ENCODE measurements at regions not wholly inside any gene's neighbourhood (a gene's known extent, or its start where the extent isn't known, plus 50 kb on each side); places are given as distances from the start of the nearest gene placed in this dataset.

DNA sequence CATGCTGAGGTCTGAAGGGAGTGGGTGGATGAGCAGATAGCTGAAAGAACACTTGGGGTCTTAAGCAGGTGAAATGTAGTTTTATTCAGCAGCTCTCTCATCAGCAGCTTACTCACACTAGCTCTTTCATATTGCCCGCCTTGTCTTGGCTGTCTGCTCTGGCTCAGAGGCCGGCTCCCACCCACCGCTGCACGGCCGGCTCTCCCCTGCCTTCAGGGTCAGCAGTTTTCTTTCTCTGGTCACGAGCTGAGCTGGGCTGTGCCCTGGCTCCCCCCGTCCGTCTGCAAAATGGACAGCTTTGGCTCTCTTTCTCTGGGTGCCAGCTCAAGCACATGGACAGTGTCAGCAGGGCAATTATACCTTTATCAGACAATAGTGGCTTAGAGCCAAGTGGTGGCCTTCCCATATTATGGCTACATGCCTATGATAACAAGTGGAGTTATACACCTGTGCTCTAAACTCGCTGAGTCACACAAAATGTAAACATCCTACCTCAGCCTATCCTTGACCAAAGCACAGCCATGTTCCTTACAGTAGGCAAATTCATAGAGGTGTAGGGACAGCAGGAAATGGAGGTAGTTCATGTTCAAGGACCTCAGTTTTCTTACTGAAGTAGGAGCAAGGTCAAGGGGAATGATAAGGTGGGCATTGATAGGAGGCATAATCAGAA lies 224.8 kb downstream of the SOCS6 start:
- DNase-seq (ENCODE audit: unreplicated experiment): peak; percentile 28
- no peak overlapping the region for H3K27ac Mint-ChIP-seq (ENCODE audit: low read depth, unreplicated experiment)
- TF ChIP-seq, protein P1, sequence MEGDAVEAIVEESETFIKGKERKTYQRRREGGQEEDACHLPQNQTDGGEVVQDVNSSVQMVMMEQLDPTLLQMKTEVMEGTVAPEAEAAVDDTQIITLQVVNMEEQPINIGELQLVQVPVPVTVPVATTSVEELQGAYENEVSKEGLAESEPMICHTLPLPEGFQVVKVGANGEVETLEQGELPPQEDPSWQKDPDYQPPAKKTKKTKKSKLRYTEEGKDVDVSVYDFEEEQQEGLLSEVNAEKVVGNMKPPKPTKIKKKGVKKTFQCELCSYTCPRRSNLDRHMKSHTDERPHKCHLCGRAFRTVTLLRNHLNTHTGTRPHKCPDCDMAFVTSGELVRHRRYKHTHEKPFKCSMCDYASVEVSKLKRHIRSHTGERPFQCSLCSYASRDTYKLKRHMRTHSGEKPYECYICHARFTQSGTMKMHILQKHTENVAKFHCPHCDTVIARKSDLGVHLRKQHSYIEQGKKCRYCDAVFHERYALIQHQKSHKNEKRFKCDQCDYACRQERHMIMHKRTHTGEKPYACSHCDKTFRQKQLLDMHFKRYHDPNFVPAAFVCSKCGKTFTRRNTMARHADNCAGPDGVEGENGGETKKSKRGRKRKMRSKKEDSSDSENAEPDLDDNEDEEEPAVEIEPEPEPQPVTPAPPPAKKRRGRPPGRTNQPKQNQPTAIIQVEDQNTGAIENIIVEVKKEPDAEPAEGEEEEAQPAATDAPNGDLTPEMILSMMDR (IDR thresholded peaks at IDR 0.05; ENCODE audit: unreplicated experiment): no peak
- H3K9me3 Mint-ChIP-seq (ENCODE audit: unreplicated experiment): no peaks in the 10 kb centered on the region
- intact Hi-C loops (cut with micrococcal nuclease): no loop called here
- H3K4me1 Mint-ChIP-seq (ENCODE audit: insufficient read depth, unreplicated experiment): no peaks in the 10 kb centered on the region
- CTCF ChIA-PET: interaction anchor here (1.0 kb wide), 1 partner anchor 22 kb away, joined by 4 read pairs; no protein-coding TSS in a partner anchor
- no peaks in the 10 kb centered on the region for H3K27me3 Mint-ChIP-seq (ENCODE audit: insufficient read depth, unreplicated experiment)
- POLR2A ChIA-PET: interaction anchor here (0.6 kb wide), 1 partner anchor 431 kb away, joined by 3 read pairs; no protein-coding TSS in a partner anchor
- no peaks in the 10 kb centered on the region for H3K36me3 Mint-ChIP-seq (ENCODE audit: insufficient read depth, unreplicated experiment)
- no TSS peak for BruUV-seq (replicated peaks)
- H3K4me3 Mint-ChIP-seq (ENCODE audit: unreplicated experiment): no peak overlapping the region

DNA sequence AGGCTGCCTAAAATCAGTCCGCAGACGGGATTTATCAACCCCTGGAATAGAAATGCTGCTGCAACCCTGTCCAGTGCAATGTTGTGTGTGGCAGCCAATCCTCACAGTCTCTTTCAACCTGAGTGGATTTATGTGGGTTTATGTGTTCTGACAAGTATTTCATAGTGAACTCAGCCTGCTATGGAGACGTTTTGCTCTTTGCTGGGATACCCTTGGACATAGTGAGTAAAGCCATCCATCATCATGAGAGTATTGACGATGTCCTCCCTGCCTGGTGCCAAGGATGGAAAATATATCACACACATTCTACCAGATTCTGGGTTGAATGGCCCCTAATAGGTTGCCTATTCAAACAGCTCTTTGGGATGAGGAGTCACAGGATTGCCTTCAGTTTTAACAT lies 219.1 kb downstream of the SOCS6 start:
- Mint-ChIP-seq H3K9me3 (ENCODE audit: unreplicated experiment) (no peaks in the 10 kb centered on the region), H3K27me3 (ENCODE audit: insufficient read depth, unreplicated experiment) (peaks cover 27% of the 10 kb centered on the region), H3K36me3 (ENCODE audit: insufficient read depth, unreplicated experiment) (no peaks in the 10 kb centered on the region), H3K4me3 (ENCODE audit: unreplicated experiment) (no peak overlapping the region), H3K4me1 (ENCODE audit: insufficient read depth, unreplicated experiment) (no peaks in the 10 kb centered on the region), H3K27ac (ENCODE audit: low read depth, unreplicated experiment) (no peak overlapping the region)
- TF ChIP-seq, protein P1 (IDR thresholded peaks at IDR 0.05; ENCODE audit: unreplicated experiment): no peak
- ChIA-PET POLR2A (no interaction called here), CTCF (interaction anchor here (6.0 kb wide), 1 partner anchor 17 kb away, joined by 30 read pairs; no protein-coding TSS in a partner anchor)
- intact Hi-C loops (cut with micrococcal nuclease): no loop called here
- BruUV-seq (replicated peaks): no TSS peak
- DNase-seq (ENCODE audit: unreplicated experiment): no peak

DNA sequence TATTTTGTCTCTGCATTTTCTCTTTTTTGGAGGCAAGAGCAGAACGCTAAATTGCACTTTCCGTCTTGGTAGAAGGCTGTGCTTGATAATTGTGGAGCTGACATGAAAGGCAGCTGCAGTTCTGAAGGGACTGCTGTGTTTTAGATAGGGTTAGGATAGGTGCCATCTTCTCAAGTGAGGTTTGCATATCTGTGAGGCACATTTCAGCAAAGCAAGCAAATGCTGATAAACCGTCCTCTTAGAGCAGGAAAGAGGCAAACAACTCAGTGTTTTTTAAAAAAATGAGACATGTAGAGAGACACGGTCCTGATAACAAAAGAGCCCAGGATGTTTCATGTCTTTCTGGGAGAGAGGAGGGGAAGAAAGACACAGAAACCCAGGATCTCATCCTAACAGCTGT lies 217.7 kb downstream of the SOCS6 start:
- peaks cover 42% of the 10 kb centered on the region for H3K27me3 Mint-ChIP-seq (ENCODE audit: insufficient read depth, unreplicated experiment)
- ChIA-PET POLR2A (no interaction called here), CTCF (interaction anchor here (0.5 to 6.0 kb wide), 3 partner anchors 9 to 23 kb away, joined by 3 to 30 read pairs (median 3); no protein-coding TSS in a partner anchor)
- intact Hi-C loops (cut with micrococcal nuclease): no loop called here
- no peak for DNase-seq (ENCODE audit: unreplicated experiment)
- H3K4me3 Mint-ChIP-seq (ENCODE audit: unreplicated experiment): no peak overlapping the region
- H3K27ac Mint-ChIP-seq (ENCODE audit: low read depth, unreplicated experiment): no peak overlapping the region
- no peaks in the 10 kb centered on the region for H3K4me1 Mint-ChIP-seq (ENCODE audit: insufficient read depth, unreplicated experiment)
- no peaks in the 10 kb centered on the region for H3K9me3 Mint-ChIP-seq (ENCODE audit: unreplicated experiment)
- TF ChIP-seq, protein P1 (IDR thresholded peaks at IDR 0.05; ENCODE audit: unreplicated experiment): no peak
- H3K36me3 Mint-ChIP-seq (ENCODE audit: insufficient read depth, unreplicated experiment): no peaks in the 10 kb centered on the region
- no TSS peak for BruUV-seq (replicated peaks)

DNA sequence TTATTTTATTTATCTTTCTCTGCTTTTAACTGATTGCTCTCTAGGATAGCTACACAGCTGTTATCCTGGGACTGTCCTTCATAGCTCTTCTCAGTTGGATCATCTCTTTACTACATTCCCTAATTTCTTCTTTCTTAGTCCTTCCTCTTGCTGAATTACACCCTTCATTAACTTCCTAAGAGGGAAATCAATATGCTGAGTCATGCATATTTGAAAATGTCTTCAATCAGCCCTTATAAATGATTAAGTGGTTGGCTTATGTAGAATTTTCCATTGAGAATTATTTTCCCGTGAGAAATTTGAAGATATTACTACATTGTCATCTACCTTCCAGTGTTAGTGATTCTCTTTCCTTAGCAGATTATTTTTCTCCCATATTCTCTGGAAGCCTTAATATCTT lies 214.2 kb downstream of the SOCS6 start:
- Mint-ChIP-seq H3K9me3 (ENCODE audit: unreplicated experiment) (no peaks in the 10 kb centered on the region), H3K4me3 (ENCODE audit: unreplicated experiment) (no peak overlapping the region), H3K27me3 (ENCODE audit: insufficient read depth, unreplicated experiment) (peaks cover 56% of the 10 kb centered on the region), H3K36me3 (ENCODE audit: insufficient read depth, unreplicated experiment) (no peaks in the 10 kb centered on the region), H3K4me1 (ENCODE audit: insufficient read depth, unreplicated experiment) (no peaks in the 10 kb centered on the region), H3K27ac (ENCODE audit: low read depth, unreplicated experiment) (no peak overlapping the region)
- CTCF ChIA-PET: no interaction called here
- intact Hi-C loops (cut with micrococcal nuclease): no loop called here
- POLR2A ChIA-PET: no interaction called here
- no TSS peak for BruUV-seq (replicated peaks)
- TF ChIP-seq, protein P1 (IDR thresholded peaks at IDR 0.05; ENCODE audit: unreplicated experiment): no peak
- no peak for DNase-seq (ENCODE audit: unreplicated experiment)

Data from MCF 10A (cell line).